ENCODE measurements at regions not wholly inside any gene's neighbourhood (a gene's known extent, or its start where the extent isn't known, plus 50 kb on each side); places are given as distances from the start of the nearest gene placed in this dataset.

DNA sequence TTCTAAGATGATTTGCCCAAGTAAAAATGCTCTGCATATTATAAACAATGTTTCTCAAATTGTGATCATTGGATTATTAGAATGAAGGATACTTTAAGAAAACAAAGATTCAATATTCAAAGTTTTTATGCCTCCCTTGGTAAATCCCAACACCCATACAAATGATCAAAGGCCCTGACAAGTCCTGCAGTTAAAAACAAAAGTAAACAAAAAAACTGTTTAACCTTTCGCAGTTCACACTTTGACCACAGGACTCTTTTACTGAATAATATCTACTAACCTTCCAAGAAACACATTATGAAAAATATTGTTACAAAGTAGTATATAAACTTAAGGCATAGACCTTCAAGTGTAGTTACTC is 365.9 kb upstream of the ZFHX3 start:
- no peak for ATAC-seq
- TF ChIP-seq ZNF565 (CRISPR knock-in tag; conservative IDR thresholded peaks at IDR 0.05; ENCODE audit: low read depth), result no peak

DNA sequence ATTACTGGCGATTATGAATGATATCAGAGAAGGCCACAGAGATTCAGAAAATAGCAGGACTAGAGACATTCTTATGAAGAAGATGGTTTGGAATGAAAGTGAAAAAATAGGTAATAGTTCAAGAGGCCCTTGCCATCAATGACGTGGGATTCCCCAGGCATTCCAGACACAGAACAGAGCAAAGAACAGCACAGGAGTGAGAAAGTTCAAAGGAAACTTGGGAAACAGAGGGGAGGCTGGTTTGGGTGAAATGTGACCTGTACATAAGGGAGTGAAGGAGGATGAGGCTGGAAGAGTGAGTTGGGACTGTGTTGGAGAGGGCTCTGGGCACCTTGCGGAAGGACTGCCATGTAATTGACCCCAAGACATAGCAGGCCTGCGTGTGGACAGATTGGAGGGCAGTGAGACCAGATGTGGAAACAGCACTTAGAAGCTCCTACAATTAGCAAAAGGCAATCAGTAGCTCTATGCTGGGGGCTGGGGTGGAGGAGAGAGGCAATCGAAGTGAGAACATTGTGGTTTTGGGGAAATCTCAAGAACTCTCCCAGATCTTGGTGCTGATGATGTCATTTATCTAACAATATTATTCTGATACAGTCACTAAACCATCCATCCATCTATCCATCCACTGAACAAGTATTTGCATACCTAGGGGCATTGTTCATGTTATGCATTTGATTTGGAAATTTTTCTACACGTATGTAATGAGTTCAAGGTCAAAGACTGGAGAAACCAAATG is 365.3 kb upstream of the ZFHX3 start:
- ATAC-seq, result no peak
- TF ChIP-seq, protein P1, sequence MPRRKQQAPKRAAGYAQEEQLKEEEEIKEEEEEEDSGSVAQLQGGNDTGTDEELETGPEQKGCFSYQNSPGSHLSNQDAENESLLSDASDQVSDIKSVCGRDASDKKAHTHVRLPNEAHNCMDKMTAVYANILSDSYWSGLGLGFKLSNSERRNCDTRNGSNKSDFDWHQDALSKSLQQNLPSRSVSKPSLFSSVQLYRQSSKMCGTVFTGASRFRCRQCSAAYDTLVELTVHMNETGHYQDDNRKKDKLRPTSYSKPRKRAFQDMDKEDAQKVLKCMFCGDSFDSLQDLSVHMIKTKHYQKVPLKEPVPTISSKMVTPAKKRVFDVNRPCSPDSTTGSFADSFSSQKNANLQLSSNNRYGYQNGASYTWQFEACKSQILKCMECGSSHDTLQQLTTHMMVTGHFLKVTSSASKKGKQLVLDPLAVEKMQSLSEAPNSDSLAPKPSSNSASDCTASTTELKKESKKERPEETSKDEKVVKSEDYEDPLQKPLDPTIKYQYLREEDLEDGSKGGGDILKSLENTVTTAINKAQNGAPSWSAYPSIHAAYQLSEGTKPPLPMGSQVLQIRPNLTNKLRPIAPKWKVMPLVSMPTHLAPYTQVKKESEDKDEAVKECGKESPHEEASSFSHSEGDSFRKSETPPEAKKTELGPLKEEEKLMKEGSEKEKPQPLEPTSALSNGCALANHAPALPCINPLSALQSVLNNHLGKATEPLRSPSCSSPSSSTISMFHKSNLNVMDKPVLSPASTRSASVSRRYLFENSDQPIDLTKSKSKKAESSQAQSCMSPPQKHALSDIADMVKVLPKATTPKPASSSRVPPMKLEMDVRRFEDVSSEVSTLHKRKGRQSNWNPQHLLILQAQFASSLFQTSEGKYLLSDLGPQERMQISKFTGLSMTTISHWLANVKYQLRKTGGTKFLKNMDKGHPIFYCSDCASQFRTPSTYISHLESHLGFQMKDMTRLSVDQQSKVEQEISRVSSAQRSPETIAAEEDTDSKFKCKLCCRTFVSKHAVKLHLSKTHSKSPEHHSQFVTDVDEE (CRISPR knock-in tag; IDR thresholded peaks at IDR 0.05), result no peak
- no peak for TF ChIP-seq ZNF565 (CRISPR knock-in tag; conservative IDR thresholded peaks at IDR 0.05; ENCODE audit: low read depth)
- TF ChIP-seq ZFP3 (CRISPR knock-in tag; IDR thresholded peaks at IDR 0.05), result no peak

DNA sequence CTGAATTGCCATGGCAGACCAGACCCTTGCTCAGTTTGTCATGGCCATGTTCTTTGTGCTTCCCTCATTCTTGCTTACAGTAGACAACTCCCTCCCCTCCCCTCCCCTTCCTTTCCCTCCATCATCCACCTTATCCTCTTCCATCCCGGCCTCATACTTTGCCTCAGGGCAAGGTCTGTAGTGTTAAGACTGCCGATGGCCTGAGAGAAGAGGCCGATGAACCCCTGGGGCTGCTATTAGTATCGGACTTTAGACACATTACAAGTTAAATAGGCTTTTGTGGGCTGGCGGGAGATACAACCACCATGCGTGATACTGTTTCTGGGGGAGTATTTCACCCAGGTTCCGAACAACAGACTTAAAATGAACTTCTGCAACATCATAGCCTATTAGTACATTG is 364.5 kb upstream of the ZFHX3 start:
- TF ChIP-seq ESRRG (CRISPR knock-in tag; IDR thresholded peaks at IDR 0.05) (no peak), TCF4 (CRISPR knock-in tag; IDR thresholded peaks at IDR 0.05; ENCODE audit: borderline replicate concordance) (no peak), ZFP3 (CRISPR knock-in tag; IDR thresholded peaks at IDR 0.05) (no peak), ZNF70 (CRISPR knock-in tag; IDR thresholded peaks at IDR 0.05) (no peak), ZFP30 (CRISPR knock-in tag; IDR thresholded peaks at IDR 0.05) (no peak), ARNTL (CRISPR knock-in tag; IDR thresholded peaks at IDR 0.05; ENCODE audit: borderline replicate concordance, low read depth) (no peak), CSDC2 (CRISPR knock-in tag; IDR thresholded peaks at IDR 0.05) (no peak), OSR1 (CRISPR knock-in tag; IDR thresholded peaks at IDR 0.05) (no peak), ZC3H10 (CRISPR knock-in tag; IDR thresholded peaks at IDR 0.05) (no peak), BACH2 (CRISPR knock-in tag; IDR thresholded peaks at IDR 0.05; ENCODE audit: borderline replicate concordance) (no peak), ZNF565 (CRISPR knock-in tag; conservative IDR thresholded peaks at IDR 0.05; ENCODE audit: low read depth) (no peak), ISL1 (CRISPR knock-in tag; IDR thresholded peaks at IDR 0.05) (no peak), GLIS3 (CRISPR knock-in tag; IDR thresholded peaks at IDR 0.05) (no peak), RARB (CRISPR knock-in tag; IDR thresholded peaks at IDR 0.05) (no peak)
- TF ChIP-seq, protein P2, sequence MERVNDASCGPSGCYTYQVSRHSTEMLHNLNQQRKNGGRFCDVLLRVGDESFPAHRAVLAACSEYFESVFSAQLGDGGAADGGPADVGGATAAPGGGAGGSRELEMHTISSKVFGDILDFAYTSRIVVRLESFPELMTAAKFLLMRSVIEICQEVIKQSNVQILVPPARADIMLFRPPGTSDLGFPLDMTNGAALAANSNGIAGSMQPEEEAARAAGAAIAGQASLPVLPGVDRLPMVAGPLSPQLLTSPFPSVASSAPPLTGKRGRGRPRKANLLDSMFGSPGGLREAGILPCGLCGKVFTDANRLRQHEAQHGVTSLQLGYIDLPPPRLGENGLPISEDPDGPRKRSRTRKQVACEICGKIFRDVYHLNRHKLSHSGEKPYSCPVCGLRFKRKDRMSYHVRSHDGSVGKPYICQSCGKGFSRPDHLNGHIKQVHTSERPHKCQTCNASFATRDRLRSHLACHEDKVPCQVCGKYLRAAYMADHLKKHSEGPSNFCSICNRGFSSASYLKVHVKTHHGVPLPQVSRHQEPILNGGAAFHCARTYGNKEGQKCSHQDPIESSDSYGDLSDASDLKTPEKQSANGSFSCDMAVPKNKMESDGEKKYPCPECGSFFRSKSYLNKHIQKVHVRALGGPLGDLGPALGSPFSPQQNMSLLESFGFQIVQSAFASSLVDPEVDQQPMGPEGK (CRISPR knock-in tag; IDR thresholded peaks at IDR 0.05; ENCODE audit: borderline replicate concordance), result no peak
- TF ChIP-seq, protein P1 (CRISPR knock-in tag; IDR thresholded peaks at IDR 0.05), result no peak
- TF ChIP-seq, protein P3, sequence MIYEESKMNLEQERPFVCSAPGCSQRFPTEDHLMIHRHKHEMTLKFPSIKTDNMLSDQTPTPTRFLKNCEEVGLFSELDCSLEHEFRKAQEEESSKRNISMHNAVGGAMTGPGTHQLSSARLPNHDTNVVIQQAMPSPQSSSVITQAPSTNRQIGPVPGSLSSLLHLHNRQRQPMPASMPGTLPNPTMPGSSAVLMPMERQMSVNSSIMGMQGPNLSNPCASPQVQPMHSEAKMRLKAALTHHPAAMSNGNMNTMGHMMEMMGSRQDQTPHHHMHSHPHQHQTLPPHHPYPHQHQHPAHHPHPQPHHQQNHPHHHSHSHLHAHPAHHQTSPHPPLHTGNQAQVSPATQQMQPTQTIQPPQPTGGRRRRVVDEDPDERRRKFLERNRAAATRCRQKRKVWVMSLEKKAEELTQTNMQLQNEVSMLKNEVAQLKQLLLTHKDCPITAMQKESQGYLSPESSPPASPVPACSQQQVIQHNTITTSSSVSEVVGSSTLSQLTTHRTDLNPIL (CRISPR knock-in tag; IDR thresholded peaks at IDR 0.05; ENCODE audit: low read depth), result no peak
- TF ChIP-seq, protein P4, sequence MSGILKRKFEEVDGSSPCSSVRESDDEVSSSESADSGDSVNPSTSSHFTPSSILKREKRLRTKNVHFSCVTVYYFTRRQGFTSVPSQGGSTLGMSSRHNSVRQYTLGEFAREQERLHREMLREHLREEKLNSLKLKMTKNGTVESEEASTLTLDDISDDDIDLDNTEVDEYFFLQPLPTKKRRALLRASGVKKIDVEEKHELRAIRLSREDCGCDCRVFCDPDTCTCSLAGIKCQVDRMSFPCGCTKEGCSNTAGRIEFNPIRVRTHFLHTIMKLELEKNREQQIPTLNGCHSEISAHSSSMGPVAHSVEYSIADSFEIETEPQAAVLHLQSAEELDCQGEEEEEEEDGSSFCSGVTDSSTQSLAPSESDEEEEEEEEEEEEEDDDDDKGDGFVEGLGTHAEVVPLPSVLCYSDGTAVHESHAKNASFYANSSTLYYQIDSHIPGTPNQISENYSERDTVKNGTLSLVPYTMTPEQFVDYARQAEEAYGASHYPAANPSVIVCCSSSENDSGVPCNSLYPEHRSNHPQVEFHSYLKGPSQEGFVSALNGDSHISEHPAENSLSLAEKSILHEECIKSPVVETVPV (CRISPR knock-in tag; IDR thresholded peaks at IDR 0.05), result no peak
- no peak for ATAC-seq

Measured in SK-N-SH treated with all-trans-retinoic acid at 6 μM for 48 hours (cell line).